GM21390 (cell line): ENCODE measurements at regions not wholly inside any gene's neighbourhood (a gene's known extent, or its start where the extent isn't known, plus 50 kb on each side); places are given as distances from the start of the nearest gene placed in this dataset.
"Not testable (repeated sequence)": the region's sequence is repeated elsewhere in the genome, so short reads cannot be mapped to it uniquely, and the experiment has no call there.

Experiments
- ATAC-seq: cut with Tn5 transposase; IDR thresholded peaks from one replicate; pipeline ENCODE4 v1.9.1; 2021; ENCODE audit not compliant: unreplicated experiment

DNA sequence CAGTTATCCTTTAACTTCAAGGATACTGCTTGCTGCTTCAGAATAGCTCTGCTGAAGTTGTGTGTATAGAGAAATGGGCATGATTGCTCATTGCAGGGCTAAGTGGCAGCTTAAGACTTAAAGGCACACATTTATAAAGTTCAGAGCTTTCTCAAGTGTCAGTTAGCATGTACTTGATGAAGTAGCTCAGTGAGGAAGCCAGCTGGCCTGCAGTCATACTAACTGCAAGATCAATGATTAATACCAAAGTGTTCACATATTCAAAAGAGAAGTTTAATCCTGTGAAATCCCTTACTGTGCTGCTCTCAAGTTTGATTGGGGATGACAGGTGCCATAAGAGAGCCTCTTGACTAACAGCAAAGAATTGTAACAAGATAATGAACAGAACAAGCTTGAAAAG is 483.4 kb upstream of the NUDT12 start:
- no peak for ATAC-seq

DNA sequence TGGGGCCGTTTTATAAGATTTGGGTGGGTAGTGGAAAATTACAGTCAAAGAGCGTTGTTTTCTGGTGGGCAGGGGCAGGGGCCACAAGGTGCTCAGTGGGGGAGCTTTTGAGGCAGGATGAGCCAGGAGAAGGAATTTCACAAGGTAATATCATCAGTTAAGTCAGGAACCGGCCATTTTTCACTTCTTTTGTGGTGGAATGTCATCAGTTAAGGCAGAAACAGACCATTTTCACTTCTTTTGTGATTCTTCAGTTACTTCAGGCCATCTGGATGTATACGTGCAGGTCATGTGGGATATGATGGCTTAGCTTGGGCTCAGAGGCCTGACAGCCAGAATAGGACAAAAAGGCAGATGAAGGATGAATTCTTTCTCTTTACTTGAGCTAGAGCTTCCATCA is 477.3 kb upstream of the NUDT12 start:
- ATAC-seq, result not testable (repeated sequence)

DNA sequence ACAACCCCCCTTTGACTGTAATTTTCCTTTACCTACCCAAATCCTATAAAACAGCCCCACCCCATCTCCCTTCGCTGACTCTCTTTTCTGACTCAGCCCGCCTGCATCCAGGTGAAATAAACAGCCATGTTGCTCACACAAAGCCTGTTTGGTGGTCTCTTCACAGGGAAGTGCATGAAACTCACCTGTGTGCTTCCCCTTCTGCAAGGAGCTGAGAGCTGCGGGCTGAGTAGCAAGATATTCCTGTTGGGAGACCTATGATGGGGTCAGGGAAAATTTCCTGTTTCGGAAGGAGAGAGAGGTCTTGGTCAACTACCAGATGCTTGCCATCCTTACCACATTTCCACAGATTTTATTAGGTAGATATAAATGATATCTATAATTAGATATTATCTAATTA is 474.5 kb upstream of the NUDT12 start:
- not testable (repeated sequence) for ATAC-seq

DNA sequence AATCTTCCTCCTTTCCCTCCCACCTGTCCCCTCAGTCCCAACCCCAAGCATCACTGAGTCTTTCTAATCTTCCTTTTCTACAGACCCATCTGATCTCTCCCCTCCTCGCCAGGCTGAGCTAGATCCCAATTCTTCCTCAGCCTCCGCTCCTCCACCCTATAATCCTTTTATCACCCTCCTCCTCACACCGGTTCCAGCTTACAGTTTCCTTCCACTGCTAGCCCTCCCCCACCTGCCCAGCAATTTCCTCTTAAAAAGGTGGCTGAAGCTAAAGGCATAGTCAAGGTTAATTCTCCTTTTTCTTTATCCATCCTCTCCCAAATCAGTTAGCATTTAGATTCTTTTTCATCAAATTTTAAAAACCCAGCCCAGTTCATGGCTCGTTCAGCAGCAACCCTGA is 470.6 kb upstream of the NUDT12 start:
- ATAC-seq, result not testable (repeated sequence)

DNA sequence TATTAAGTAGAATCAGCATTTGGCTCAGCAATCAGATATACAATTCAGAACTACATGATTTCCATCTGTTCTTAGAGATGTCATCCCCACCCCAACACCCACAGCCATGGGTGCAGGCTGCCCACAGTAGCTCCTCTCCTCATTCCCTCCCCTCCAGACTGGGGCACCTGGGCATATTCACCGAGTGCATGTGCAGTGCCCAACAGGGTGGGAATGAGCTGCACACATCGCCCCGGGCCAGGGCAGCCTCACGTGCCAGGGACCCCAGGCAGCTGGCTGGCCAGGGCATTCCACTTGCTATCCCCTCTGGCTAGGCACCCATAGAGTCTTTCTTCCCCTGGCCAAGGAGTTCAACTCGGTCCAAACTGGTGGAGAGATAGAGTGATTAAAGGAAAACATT is 461.9 kb upstream of the NUDT12 start:
- no peak for ATAC-seq

DNA sequence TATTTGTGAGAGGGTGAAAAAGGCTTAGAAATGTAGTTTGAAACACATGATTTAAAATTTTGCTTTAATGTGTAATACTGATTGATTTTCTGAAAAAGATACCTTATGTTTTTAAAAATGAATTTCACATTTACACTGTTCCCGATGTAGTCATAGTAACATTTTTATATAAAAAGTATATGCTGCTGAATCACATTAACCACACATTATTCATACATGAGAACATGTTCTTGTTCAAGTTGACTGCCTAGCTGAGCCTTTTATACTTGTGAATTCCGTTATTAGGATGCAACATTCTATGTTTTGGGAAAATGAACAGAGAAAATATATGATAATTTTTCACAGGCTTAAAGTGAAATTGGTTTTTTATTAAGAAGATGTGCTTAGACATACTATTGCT is 461.1 kb upstream of the NUDT12 start:
- no peak for ATAC-seq

DNA sequence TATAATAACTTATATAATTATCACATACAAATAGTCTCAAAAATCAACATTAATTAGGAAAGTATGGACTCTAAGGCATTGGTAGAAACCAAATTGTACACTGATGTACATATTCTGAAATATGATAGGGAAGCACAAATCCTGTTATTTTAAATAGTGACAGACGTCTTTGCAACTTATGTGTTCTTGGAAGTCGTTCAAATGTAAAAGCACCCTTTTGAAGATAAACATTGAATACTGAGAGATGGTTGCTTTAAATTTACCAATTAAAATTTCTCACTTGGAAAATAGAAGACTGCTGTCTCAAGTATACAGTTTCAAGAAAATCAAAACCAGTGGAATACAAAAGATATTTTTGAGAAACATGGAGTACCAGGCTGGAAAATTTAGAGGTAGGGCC is 457.4 kb upstream of the NUDT12 start:
- no peak for ATAC-seq

DNA sequence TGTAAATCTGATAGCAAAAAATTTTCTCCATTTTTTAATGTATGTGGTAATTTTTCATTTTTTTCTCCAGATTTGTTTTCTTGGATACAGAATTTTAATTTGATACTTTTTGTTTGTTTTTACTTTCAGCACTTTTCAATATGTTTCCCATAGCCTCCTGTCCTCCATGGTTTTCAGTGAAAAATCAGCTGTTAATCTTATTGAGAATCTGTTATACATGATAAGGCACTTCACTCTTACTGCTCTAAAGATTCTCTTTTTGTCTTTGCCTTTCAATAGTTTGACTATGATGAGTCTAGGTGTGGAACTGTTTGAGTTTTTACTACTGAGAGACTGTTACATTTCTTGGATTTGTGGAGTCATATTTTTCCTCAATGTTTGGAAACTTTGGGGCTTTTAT is 455.7 kb upstream of the NUDT12 start:
- ATAC-seq, result no peak

DNA sequence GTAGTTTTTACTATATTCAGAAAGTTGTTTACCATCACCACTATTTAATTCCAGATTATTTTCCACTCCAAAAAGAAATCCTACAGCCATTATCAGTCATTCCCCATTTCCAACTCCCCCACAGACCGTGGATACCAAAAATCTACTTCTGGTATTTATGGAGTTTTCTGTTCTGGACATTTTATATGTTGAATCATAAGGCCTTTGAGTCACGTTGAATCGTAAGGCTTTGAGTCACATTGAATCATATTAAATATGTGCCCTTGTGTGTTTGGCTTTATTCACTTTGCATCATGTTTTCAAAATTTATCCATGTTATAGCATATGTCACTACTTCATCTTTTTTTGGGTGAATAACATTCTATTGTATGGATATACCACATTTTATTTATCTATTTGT is 454.1 kb upstream of the NUDT12 start:
- ATAC-seq, result no peak

DNA sequence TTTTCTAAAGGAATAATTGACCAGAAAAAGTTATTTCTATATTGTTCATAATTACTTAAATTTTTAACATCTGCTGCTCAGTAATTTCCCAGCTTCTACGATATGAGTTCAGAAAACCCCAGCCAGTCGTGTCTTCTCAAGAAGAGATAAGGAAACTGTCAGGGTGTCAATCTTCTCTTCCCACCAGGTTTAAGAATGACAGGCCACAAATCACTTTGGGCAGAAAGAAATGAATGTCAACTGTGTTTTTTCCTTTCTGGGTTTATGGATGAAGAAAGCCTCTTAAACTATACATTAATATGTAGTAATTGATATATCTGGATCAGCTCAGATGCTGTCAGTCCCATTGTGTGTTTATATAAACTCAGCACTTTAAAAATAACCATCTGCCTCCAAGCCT is 453.2 kb upstream of the NUDT12 start:
- ATAC-seq, result no peak

DNA sequence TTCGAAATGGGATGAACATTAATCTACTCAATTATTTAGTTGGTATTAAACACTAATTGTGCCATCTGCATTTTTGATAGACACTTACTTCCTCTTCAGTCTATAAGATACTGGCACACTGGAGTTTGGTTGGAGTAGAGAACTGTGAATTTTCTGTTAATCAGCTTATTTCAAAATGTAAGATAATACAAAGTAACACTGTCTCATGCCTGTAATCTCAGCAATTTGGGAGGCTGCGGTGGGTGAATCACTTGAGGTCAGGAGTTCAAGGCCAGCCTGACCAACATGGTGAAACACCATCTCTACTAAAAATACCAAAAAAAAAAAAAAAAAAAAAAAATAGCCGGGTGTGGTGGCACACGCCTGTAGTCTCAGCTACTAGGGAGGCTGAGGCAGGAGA is 440.2 kb upstream of the NUDT12 start:
- ATAC-seq, result not testable (repeated sequence)

DNA sequence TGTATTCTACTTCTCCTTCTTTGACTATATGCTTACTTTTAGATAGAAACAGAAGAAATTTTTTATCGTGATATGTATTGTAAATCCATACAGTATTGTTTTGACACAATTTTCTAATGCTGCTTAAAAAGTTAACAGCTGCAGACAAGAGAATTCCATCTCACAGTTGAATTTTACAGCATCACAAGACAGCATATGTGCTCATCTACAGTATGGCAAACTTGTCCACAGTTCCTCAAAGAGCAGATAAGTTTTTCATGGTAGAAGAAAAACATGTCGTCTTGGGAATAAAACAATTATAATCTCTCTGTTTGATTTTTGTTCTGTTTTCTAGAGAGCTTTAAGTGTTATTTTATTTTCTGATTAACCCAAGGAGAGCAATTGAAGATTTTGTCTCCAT is 438.5 kb upstream of the NUDT12 start:
- no peak for ATAC-seq

DNA sequence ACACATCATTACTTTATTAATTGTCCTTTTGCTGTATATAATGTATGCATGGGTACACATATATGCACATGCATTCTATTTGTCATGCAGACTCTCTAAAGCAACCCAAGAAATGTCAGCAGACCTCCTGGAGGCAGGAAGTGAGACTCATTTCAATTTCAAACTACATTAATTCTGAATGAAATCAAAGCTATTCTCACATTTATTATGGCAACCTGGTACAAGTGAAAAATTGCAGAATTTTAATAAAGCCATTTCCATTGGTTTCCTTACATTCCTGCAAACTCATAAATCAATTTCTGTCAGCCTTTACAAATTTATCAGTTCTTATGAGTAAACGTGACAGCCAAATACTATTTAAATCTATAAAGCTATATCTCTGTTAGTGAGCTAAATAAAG is 430.4 kb upstream of the NUDT12 start:
- no peak for ATAC-seq

DNA sequence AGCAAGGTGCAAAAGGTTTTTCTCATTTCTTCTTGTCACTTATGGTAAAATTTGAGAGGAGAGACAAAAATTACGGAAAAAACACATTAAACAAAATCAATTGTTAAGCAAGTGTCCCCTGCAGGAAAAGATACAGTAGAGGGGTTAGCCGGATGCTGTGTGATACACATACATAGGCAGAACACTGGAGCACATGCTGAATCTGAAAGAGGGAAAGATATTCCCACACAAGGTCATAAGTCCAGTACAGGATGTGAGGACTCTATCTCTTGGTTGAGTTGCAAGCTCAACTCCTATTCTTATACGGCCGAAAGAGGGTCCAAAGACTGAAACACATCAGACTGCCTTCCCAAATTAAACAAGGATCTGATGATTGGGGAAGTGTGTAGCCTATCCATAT is 427.5 kb upstream of the NUDT12 start:
- ATAC-seq, result no peak

DNA sequence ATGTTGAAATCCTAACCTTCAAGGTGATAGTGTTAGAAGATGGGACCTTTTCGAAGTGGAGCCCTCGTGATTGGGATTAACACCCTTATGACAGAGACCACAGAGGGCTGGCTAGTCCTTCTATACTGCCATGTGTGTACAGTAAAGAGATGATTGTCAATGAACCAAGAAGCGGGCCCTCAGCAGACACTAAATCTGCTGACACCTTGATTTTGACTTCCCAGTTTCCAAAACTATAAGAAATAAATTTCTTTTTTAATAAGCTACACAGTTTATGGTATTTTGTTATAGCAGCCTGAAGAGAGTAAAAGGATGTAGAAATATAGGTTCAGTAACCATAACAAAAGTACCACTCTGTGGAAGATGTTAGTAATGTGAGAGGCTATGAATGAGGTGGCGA is 419.0 kb upstream of the NUDT12 start:
- ATAC-seq, result no peak

DNA sequence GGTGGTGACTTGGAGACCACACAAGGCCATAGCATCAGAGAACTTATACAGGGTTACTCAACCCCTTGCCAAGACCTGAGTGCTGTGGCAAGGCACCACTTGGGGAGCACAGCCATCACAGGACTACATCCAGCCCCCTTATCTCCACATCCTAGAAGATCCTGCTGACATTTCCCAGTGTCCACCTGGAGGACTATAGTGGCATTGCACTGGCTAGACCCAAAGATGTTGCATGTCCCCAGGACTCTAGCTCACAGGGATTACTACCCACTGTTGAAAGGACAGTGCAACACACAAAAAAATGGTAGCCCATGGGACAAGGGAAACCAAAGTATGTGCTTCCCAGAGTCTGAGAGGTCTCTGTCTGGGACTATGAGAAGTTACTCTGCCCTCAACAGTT is 411.1 kb upstream of the NUDT12 start:
- ATAC-seq, result no peak

DNA sequence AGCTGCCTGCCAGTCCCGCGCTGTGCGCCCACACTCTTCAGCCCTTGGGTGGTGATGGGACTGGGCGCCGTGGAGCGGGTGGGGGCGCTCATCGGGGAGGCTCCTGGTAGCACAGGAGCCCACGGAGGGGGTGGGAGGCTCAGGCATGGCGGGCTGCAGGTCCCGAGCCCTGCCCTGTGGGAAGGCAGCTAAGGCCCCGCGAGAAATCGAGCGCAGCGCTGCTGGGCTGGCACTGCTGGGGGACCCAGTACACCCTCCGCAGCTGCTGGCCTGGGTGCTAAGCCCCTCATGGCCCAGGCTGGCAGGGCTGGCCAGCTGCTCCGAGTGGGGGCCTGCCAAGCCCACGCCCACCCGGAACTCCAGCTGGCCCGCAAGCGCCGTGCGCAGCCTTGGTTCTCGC is 403.7 kb upstream of the NUDT12 start:
- not testable (repeated sequence) for ATAC-seq

DNA sequence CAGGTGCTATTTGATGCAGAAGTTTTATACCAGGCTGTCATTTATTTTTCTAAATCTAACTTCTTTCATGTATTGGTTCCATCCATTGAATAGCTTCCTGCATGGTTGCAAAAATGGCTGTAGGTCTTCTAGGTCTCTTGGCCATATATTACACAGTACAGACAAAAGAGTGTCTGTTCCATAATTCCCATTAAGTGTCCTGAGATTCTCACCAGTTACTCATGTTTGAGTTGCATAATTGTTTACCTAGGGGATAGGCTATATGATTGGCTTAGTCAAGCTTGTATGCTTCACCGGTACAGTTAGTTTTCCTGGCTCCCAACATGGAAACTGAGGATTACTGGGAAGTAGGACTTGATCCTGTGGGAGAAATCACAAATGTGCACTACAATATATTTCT is 399.4 kb upstream of the NUDT12 start:
- no peak for ATAC-seq

DNA sequence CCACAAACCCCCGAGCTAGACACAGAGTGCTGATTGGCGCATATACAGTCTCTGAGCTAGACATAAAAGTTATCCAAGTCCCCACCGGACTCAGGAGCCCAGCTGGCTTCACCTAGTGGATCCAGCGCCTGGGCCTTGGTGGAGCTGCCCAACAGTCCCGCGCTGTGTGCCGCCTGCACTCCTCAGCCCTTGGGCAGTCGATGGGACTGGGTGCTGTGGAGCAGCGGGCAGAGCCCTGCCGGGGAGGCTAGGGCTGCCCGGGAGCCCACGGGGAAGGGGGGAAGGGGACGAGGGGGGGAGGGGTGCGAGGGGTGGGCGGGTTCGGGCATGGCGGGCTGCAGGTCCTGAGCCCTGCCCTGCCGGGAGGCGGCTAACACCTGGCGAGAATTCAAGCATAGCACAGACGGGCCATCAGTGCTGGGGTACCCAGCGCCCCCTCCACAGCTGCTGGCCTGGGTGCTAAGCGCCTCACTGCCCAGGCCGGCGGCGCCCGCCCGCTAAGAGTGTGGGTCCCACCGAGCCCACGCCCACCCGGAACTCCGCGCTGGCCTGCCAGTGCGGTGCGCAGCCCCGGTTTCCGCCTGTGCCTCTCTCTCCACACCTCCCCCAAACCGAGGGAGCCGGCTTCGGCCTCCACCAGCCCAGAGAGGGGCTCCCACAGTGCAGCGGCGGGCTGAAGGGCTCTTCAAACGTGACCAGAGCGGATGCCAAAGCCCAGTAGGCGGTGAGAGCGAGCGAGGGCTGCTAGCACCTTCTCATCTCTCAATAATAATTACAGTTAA is 391.2 kb upstream of the NUDT12 start:
- ATAC-seq, result no peak

DNA sequence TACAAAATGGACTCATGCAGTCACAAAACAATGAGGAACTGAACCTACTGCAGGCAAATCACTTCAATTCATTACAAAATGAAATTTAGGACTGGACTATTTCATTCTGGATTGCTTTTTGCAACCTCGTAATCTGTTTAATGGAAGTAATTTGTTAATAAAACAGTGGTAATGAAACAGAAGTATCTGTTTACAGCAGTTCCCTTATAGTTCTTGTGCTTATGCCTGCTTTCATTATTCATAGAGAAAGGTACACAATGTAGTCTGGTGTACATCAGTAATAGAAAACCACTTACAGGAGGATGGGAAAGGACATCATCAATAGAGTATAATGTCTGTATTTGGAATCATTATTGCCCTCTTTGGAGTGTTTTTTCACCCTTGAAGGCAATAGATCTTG is 389.2 kb upstream of the NUDT12 start:
- ATAC-seq, result no peak

DNA sequence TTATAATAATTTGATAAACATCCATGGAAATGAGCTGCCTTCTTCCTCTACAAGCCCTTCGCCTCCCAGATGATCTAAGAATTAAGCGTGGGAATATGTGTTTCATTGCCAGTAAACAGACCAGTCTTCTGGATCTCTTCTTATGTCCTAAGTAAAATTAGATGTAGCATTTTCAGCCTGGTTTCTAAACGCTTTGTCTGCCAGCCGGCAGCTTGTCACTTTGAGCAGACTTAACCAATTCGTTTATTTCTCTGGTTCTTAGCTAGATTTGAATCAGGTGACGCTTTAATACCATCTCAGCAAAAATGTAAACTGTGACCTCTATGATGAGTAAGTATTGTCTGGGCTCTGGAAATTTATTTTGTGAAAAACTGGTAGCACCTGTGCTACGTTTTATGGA is 380.6 kb upstream of the NUDT12 start:
- ATAC-seq, result no peak

DNA sequence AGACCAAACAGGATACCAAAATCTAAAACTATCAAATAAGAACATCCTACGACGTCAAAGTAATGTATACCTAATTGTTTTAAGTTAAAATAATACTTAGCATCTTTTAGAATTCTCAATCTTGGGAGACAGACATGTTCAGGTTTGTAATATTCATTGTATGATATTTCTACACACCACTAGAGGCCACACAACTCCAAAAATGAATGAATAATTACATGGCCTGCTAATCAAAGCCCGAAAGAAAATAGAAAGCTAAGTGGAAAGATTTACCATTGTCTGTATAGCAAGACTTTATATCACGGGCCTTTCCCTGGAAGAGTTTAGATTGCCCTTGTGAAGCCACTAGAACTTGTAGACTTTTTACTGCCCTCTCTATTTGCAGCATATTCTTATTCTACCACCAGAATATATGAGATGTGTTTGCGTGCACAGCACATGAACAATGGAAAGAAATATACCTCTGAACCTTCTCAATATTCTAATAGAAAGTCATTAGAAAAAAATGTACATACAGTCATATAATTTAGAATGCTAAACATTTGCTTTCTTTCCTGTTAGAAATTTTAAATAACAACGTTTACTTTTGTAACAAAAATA is 380.1 kb upstream of the NUDT12 start:
- no peak for ATAC-seq

DNA sequence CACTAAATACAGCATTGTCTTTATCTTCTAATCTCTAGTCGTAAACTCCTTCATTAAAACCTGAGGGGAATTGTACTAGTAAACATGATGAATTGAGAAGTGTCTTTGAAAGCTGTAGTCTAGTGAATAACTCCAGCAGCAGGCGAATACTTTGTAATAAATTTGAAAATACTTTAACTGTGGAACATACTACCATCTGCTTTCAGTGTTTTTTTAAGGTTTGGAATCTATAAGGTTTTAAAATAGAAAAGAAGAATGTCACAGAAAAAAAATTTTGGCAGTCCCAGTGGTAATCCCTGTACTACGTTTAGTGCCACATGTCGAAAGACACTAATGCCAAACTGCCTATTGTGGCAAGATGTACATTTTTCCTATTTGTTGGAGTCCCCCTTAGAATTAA is 379.0 kb upstream of the NUDT12 start:
- no peak for ATAC-seq
